ENCODE measurements at regions not wholly inside any gene's neighbourhood (a gene's known extent, or its start where the extent isn't known, plus 50 kb on each side); places are given as distances from the start of the nearest gene placed in this dataset.

- TF ChIP-seq POLR2A (IDR thresholded peaks at IDR 0.05; ENCODE audit: extremely low read depth, insufficient read length) (no peak), CTCF (IDR thresholded peaks at IDR 0.05; ENCODE audit: low read depth, low read length) (no peak)
Observed at GRCh38 chr6:146931214-146931613, 273.0 kb upstream of the STXBP5 start.
